Left kidney (tissue), 1 donor: ENCODE measurements at regions not wholly inside any gene's neighbourhood (a gene's known extent, or its start where the extent isn't known, plus 50 kb on each side); places are given as distances from the start of the nearest gene placed in this dataset.

ENCODE experiments used
- DNase-seq: peaks from one replicate; pipeline ENCODE4 v3.0.0-alpha.2; 2013

- no peak for DNase-seq
These were observed 78.4 kb upstream of the DAB2 start for GRCh38 chr5:39503155-39503554.

DNA sequence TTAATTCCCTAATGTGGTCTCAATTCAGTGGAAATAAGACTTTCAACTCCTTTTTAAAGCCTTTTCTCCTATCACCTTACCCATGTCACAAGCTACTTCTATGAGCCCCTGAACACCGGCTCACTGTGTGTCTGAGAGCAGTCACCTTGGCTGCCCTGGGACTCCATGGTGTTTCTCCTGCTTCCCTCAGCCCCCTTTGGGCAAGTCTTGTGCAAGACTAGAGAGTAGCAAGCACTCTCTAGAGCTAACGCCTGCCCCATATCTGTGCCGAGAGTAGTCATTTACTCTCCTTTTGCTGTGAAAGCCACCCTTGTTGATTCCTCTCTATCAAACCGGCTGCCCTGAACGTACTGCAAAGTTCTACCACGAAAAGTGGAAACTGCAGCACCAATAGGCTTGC lies 77.9 kb upstream of the DAB2 start:
- no peak for DNase-seq

- no peak for DNase-seq
These were observed 76.6 kb upstream of the DAB2 start for GRCh38 chr5:39501397-39501796.

DNA sequence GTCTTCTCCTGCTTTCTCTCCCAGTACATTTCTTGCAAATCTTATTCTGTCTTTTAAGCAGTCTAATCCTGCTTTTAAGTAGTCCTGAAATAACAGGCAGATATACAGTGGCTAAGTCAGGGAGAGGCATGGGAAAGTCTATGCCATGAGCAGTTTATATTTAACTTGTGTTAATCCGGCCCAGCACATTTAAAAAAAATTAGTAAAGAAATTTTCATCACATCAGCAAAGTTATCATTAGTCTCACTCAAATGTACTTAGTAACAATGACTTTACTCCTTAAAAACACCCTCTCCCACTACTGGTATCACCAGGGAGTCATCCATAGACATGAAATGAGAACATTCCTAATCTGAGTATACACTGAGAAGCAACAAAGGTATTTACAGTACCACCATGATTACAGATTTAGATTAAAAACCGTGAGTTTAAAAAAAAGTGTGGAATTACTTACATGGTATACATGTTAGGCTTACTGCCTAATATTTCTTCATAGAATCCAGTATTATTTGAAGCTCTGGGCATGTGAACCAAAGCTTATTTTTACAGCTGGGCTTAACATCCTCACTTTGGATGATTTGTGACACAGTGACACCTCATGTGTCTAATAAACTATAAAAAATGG lies 75.9 kb upstream of the DAB2 start:
- no peak for DNase-seq

GRCh38 chr5:39498278-39498952 lies 73.6 kb upstream of the DAB2 start:
- no peak for DNase-seq

DNA sequence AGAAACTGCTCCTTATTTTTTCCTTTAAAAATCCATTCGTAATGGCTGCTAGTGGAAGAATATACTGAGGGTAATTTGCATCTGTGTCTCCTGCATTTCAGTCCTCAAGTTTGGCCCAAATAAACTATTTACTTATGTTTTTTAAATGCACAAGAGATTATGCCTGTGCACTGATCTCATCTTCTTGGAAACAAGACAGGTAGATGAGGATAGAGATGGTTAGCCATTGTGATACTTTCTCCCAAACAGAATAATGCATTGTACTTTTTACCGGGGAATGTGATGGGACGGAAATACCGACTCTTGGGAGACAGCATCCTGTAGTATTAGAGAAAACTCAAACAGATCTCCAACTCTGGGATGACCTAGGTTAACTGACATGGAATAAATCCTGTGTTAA lies 72.5 kb upstream of the DAB2 start:
- DNase-seq: no peak

GRCh38 chr5:39495227-39495626 lies 70.4 kb upstream of the DAB2 start:
- DNase-seq: no peak

GRCh38 chr5:39494534-39494933 lies 69.8 kb upstream of the DAB2 start:
- DNase-seq: no peak

DNA sequence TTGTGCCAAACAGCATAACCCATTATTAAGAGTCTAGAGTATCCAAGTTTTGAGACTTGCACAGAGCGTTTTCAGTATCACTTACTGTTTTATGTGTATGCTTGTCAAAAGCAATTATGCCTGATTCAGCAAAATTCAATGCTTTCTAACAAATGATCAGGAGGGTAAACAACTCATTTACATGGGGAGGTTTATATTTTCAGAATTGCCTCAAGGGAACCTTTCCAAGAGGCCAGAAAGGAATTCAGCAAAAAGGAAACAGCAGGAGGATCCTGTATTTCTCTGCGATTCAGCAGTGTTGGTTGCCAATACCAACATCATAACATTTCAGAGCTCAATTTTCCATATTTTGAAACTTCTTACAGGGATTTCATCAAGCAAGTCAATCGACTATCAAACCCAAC lies 69.3 kb upstream of the DAB2 start:
- DNase-seq: no peak

GRCh38 chr5:39491210-39491609 lies 66.4 kb upstream of the DAB2 start:
- DNase-seq: no peak

GRCh38 chr5:39489263-39489662 lies 64.5 kb upstream of the DAB2 start:
- DNase-seq: no peak

GRCh38 chr5:39486790-39487189 lies 62.0 kb upstream of the DAB2 start:
- no peak for DNase-seq

DNA sequence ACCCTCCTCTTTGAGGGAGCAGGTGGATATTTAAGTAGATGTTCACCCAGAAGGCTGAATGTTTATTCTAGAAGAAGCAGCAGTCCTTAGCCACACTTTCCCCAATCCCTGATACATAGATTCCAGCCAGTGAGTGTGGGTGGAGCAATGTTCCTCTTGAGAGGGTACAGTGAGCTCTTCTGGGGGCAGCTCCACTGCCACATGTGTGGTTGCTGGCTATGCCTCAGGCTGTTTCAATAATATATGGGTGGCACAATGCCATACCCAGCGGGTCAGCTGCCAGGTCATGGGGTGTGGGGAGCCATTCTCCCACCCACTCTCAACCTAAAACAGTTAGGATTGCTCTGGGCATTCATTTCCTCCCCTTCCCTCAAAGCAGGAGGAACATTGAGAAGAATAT lies 61.6 kb upstream of the DAB2 start:
- DNase-seq: no peak

GRCh38 chr5:39485079-39485478 lies 60.3 kb upstream of the DAB2 start:
- no peak for DNase-seq

DNA sequence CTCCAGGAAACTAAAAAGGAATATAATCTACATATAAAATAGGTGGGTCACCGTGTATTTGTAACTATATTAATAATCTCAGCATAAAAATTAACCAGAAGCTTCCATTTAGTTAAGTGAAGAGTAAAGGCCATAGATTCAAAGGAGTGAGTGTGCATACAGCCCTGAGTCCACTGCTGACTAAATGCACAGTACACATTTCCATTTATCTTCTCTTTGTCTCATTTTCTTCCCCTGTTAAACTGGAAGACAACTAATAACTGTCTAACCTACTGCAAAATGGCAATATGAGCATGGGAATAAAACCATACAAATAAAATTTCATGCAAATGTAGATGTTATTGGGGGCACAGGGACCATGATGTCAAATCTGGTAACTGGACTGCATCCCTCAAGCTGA lies 59.9 kb upstream of the DAB2 start:
- DNase-seq: no peak

GRCh38 chr5:39482098-39482497 lies 57.3 kb upstream of the DAB2 start:
- DNase-seq: no peak

GRCh38 chr5:39479537-39479936 lies 54.8 kb upstream of the DAB2 start:
- no peak for DNase-seq

DNA sequence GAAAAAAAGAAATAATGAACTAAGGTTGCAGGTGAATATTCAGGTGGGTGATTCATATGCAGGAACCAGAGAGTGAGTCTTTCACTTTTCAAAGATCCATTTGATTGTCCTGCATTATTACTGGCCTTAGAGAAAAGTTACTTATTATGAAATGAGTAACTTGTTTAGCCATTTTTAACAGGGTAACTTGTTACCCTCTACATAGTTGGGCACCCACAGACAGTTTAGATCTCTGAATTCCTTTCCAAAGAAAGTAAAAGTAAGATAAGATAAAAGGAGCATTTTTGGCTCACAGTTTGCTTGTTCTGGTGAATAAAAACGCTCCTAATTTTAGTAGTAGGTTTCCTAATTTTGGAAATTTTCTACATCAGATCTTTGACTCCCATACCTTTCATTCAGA lies 54.1 kb upstream of the DAB2 start:
- no peak for DNase-seq

DNA sequence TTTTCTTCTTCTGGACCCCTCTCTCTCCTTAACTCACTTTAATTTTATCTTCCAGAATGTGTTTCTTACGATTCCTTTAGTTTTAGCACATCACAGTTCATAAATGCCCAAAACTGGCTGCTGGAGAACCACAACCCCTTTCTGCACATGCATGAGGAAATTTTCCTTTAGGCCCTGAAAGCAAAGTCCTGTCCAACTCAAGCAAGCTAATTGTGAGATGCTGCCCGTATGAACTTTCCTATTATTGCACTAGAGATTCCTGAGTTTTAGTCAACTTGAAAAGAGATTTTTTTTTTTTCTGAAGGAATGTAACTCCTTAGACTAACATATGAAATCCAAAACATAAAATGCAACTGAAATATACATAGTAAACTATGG lies 52.1 kb upstream of the DAB2 start:
- DNase-seq: no peak

DNA sequence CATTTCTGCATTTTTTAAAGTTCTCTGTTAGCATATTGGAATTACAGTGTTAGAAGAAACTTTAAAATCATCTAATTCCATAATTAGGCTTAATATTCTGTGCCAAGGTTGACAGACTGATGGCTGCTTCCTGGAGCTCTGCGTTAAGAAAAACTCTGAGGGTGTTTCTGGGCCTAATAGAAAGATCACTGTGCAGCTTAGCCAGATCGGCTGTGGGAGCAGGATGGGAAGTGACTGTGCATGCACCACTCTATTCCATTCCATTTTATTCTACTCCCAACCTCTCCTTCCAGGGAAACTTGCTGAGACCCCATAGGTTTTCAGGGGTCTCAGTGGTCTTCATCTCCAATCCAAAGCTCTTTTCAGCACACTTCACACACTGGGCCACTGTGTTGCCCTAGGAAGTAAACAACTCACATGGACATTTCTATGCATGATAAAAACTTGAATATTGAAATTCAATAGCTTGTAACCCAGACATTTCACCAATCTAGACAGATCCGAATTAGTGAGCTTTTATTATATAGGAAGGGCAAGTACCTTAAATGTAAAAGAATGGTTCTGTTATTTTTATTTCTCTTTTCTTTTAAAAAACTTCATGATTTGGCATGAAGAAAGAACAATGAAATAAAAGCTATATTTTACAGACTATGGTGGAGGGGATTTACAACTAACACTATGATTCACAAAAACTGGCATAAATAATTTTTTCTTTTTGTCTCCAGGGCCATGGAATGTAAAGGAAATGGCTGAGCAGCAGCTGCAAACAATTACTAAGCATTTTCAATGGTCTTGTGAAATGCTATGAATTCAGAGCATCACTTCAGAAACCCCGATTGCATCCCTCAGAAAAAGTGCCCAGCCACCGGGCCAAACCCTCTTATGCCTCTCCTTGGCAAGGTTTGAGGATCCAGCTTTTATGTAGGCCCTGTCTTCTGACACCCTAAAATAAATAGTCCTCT lies 51.4 kb upstream of the DAB2 start:
- no peak for DNase-seq

- no peak for DNase-seq
These were observed 50.4 kb upstream of the DAB2 start for GRCh38 chr5:39475159-39475571.
